ENCODE measurements at regions not wholly inside any gene's neighbourhood (a gene's known extent, or its start where the extent isn't known, plus 50 kb on each side); places are given as distances from the start of the nearest gene placed in this dataset.

GRCh38 chr6:12364621-12365020, 74.5 kb downstream of the EDN1 start:
- no peak for DNase-seq (ENCODE audit: low read depth in 2 of 2)
- H3K27ac ChIP-seq (ENCODE audit: insufficient read depth, low read length), result no peak overlapping the region
- no peak overlapping the region for H2AFZ ChIP-seq (ENCODE audit: low read length)
- H3K4me2 ChIP-seq (ENCODE audit: extremely low read depth, insufficient read depth, low read length), result no peak overlapping the region
- no peaks in the 10 kb centered on the region for H3K4me1 ChIP-seq (ENCODE audit: control insufficient read depth, extremely low read depth, insufficient read depth, low read length)
- no peak overlapping the region for H3K9ac ChIP-seq (ENCODE audit: insufficient read depth, low read length)
- H4K20me1 ChIP-seq (ENCODE audit: control insufficient read depth, extremely low read depth, insufficient read depth, low read length), result no peaks in the 10 kb centered on the region
- H3K27me3 ChIP-seq (ENCODE audit: control insufficient read depth, insufficient read depth, low read length), result peaks cover 3% of the 10 kb centered on the region
- H3K9me3 ChIP-seq (ENCODE audit: control insufficient read depth, insufficient read depth, low read depth, low read length), result no peaks in the 10 kb centered on the region
- no peaks in the 10 kb centered on the region for H3K36me3 ChIP-seq (ENCODE audit: control insufficient read depth, insufficient read depth, low read length)
- H3K79me2 ChIP-seq (ENCODE audit: control insufficient read depth, insufficient read depth, low read length), result no peaks in the 10 kb centered on the region
- no peak overlapping the region for H3K4me3 ChIP-seq (replicated peaks in 1 of 4; ENCODE audit: control extremely low read depth in 1 of 4, insufficient read depth in 1 of 4, low read depth in 3 of 4, low read length in 4 of 4)
- TF ChIP-seq, protein P1, sequence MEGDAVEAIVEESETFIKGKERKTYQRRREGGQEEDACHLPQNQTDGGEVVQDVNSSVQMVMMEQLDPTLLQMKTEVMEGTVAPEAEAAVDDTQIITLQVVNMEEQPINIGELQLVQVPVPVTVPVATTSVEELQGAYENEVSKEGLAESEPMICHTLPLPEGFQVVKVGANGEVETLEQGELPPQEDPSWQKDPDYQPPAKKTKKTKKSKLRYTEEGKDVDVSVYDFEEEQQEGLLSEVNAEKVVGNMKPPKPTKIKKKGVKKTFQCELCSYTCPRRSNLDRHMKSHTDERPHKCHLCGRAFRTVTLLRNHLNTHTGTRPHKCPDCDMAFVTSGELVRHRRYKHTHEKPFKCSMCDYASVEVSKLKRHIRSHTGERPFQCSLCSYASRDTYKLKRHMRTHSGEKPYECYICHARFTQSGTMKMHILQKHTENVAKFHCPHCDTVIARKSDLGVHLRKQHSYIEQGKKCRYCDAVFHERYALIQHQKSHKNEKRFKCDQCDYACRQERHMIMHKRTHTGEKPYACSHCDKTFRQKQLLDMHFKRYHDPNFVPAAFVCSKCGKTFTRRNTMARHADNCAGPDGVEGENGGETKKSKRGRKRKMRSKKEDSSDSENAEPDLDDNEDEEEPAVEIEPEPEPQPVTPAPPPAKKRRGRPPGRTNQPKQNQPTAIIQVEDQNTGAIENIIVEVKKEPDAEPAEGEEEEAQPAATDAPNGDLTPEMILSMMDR (conservative IDR thresholded peaks at IDR 0.05 in 1 of 2, IDR thresholded peaks at IDR 0.05 in 1 of 2; ENCODE audit: low read depth in 1 of 2, low read length in 2 of 2), result no peak
- TF ChIP-seq EZH2 (IDR thresholded peaks at IDR 0.05; ENCODE audit: low read length, missing control alignments), result no peak

- H3K79me2 ChIP-seq (ENCODE audit: control insufficient read depth, insufficient read depth, low read length), result no peaks in the 10 kb centered on the region
- H2AFZ ChIP-seq (ENCODE audit: low read length), result no peak overlapping the region
- H4K20me1 ChIP-seq (ENCODE audit: control insufficient read depth, extremely low read depth, insufficient read depth, low read length), result no peaks in the 10 kb centered on the region
- no peaks in the 10 kb centered on the region for H3K36me3 ChIP-seq (ENCODE audit: control insufficient read depth, insufficient read depth, low read length)
- H3K4me2 ChIP-seq (ENCODE audit: extremely low read depth, insufficient read depth, low read length), result no peak overlapping the region
- no peak for TF ChIP-seq EZH2 (IDR thresholded peaks at IDR 0.05; ENCODE audit: low read length, missing control alignments)
- TF ChIP-seq, protein P1 (conservative IDR thresholded peaks at IDR 0.05 in 1 of 2, IDR thresholded peaks at IDR 0.05 in 1 of 2; ENCODE audit: low read depth in 1 of 2, low read length in 2 of 2), result no peak
- H3K27ac ChIP-seq (ENCODE audit: insufficient read depth, low read length), result no peak overlapping the region
- no peaks in the 10 kb centered on the region for H3K4me1 ChIP-seq (ENCODE audit: control insufficient read depth, extremely low read depth, insufficient read depth, low read length)
- H3K27me3 ChIP-seq (ENCODE audit: control insufficient read depth, insufficient read depth, low read length), result peaks cover 3% of the 10 kb centered on the region
- H3K4me3 ChIP-seq (replicated peaks in 1 of 4; ENCODE audit: control extremely low read depth in 1 of 4, insufficient read depth in 1 of 4, low read depth in 3 of 4, low read length in 4 of 4), result no peak overlapping the region
- no peak overlapping the region for H3K9ac ChIP-seq (ENCODE audit: insufficient read depth, low read length)
- no peaks in the 10 kb centered on the region for H3K9me3 ChIP-seq (ENCODE audit: control insufficient read depth, insufficient read depth, low read depth, low read length)
- DNase-seq (ENCODE audit: low read depth in 2 of 2), result no peak
Observed at GRCh38 chr6:12366731-12367130, 76.6 kb downstream of the EDN1 start.

DNA sequence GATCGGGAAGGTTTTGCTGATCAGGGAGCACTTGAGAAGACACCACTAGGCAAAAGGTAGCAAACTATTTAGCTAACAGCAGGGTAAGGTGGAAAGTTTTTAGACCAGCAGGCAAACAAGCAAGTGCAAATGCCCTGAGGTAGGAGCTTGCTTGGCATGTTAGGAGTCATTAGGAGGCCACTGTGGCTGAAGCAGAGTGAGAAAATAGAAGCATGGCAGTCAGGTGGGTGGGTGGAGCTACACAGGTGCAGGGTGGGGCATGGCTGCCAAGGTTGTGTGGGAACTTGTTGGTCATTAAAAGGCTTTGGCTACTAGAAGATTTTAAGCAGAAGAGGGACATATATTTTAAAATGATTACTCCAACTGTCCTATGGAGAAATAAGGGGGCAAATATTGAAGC, 77.3 kb downstream of the EDN1 start:
- H3K9me3 ChIP-seq (ENCODE audit: control insufficient read depth, insufficient read depth, low read depth, low read length), result no peaks in the 10 kb centered on the region
- H3K4me3 ChIP-seq (replicated peaks in 1 of 4; ENCODE audit: control extremely low read depth in 1 of 4, insufficient read depth in 1 of 4, low read depth in 3 of 4, low read length in 4 of 4), result no peak overlapping the region
- no peak for DNase-seq (ENCODE audit: low read depth in 2 of 2)
- H3K4me2 ChIP-seq (ENCODE audit: extremely low read depth, insufficient read depth, low read length), result no peak overlapping the region
- TF ChIP-seq, protein P1 (conservative IDR thresholded peaks at IDR 0.05 in 1 of 2, IDR thresholded peaks at IDR 0.05 in 1 of 2; ENCODE audit: low read depth in 1 of 2, low read length in 2 of 2), result no peak
- TF ChIP-seq EZH2 (IDR thresholded peaks at IDR 0.05; ENCODE audit: low read length, missing control alignments), result no peak
- H3K9ac ChIP-seq (ENCODE audit: insufficient read depth, low read length), result no peak overlapping the region
- no peaks in the 10 kb centered on the region for H3K4me1 ChIP-seq (ENCODE audit: control insufficient read depth, extremely low read depth, insufficient read depth, low read length)
- H4K20me1 ChIP-seq (ENCODE audit: control insufficient read depth, extremely low read depth, insufficient read depth, low read length), result no peaks in the 10 kb centered on the region
- H2AFZ ChIP-seq (ENCODE audit: low read length), result no peak overlapping the region
- H3K36me3 ChIP-seq (ENCODE audit: control insufficient read depth, insufficient read depth, low read length), result no peaks in the 10 kb centered on the region
- peaks cover 3% of the 10 kb centered on the region for H3K27me3 ChIP-seq (ENCODE audit: control insufficient read depth, insufficient read depth, low read length)
- no peak overlapping the region for H3K27ac ChIP-seq (ENCODE audit: insufficient read depth, low read length)
- no peaks in the 10 kb centered on the region for H3K79me2 ChIP-seq (ENCODE audit: control insufficient read depth, insufficient read depth, low read length)

Data from fibroblast of lung (primary cell).